GM23338 (cell line): ENCODE measurements at regions not wholly inside any gene's neighbourhood (a gene's known extent, or its start where the extent isn't known, plus 50 kb on each side); places are given as distances from the start of the nearest gene placed in this dataset.

Experiments
- ATAC-seq: fragments of 200-7000 bp; cut with Tn5 transposase; 3 replicates; pipeline ENCODE4 v1.9.1; 2020
- DNase-seq: peaks from one replicate; pipeline ENCODE4 v3.0.0-alpha.2; 2015; ENCODE audit warnings: low spot score
- H2AFZ ChIP-seq: fragments of 200-600 bp; sonication (generic); 2 replicates; pipeline ENCODE4 v1.8.0; 2016; ENCODE audit warnings: antibody characterized with exemption, mild to moderate bottlenecking, moderate library complexity
- H3F3A ChIP-seq: fragments of 200-600 bp; sonication (generic); replicated peaks from 2 replicates; pipeline ENCODE4 v1.8.0; 2017; ENCODE audit warnings: antibody characterized with exemption, mixed run types, low read depth
- H3K27ac ChIP-seq: fragments of 200-600 bp; sonication (generic); 2 replicates; pipeline ENCODE4 v1.6.1; 2016; ENCODE audit warnings: low read depth
- H3K27me3 ChIP-seq: fragments of 200-600 bp; sonication (generic); 2 replicates; pipeline ENCODE4 v1.8.0; 2016; ENCODE audit warnings: mild to moderate bottlenecking, mixed run types, moderate library complexity; ENCODE audit not compliant: insufficient read depth
- H3K36me3 ChIP-seq: fragments of 200-600 bp; sonication (generic); 2 replicates; pipeline ENCODE4 v1.8.0; 2016; ENCODE audit warnings: mild to moderate bottlenecking; ENCODE audit not compliant: insufficient read depth
- H3K4me1 ChIP-seq: fragments of 200-600 bp; sonication (generic); 2 replicates; pipeline ENCODE4 v1.8.0; 2016; ENCODE audit warnings: mild to moderate bottlenecking, moderate library complexity; ENCODE audit not compliant: insufficient read depth
- H3K4me2 ChIP-seq: fragments of 200-600 bp; sonication (generic); 2 replicates; pipeline ENCODE4 v1.7.1; 2017; ENCODE audit warnings: mixed run types
- H3K4me3 ChIP-seq: fragments of 200-600 bp; sonication (generic); 2 replicates; pipeline ENCODE4 v1.6.1; 2016; ENCODE audit warnings: mixed run types
- H3K79me2 ChIP-seq: fragments of 200-600 bp; sonication (generic); replicated peaks from 2 replicates; pipeline ENCODE4 v1.8.0; 2017; ENCODE audit warnings: mild to moderate bottlenecking; ENCODE audit not compliant: insufficient read depth
- H3K9me2 ChIP-seq: fragments of 200-600 bp; sonication (generic); 2 replicates; pipeline ENCODE4 v1.8.0; 2017; ENCODE audit not compliant: insufficient read depth
- H4K20me1 ChIP-seq: fragments of 200-600 bp; sonication (generic); replicated peaks from 2 replicates; pipeline ENCODE4 v1.8.0; 2017; ENCODE audit warnings: mild to moderate bottlenecking; ENCODE audit not compliant: insufficient read depth
- H3K27ac Mint-ChIP-seq: 2 replicates; pipeline ENCODE4 v1.8.0; 2020; ENCODE audit warnings: inconsistent platforms, mild to moderate bottlenecking, moderate library complexity, mixed read lengths
- H3K27me3 Mint-ChIP-seq: 3 replicates; pipeline ENCODE4 v1.8.0; 2022; ENCODE audit warnings: low read depth, mild to moderate bottlenecking, moderate library complexity, mixed read lengths, inconsistent platforms; ENCODE audit not compliant: insufficient read depth, poor library complexity
- H3K36me3 Mint-ChIP-seq: 3 replicates; pipeline ENCODE4 v1.8.0; 2021; ENCODE audit warnings: low read depth, mild to moderate bottlenecking, inconsistent platforms, moderate library complexity, mixed read lengths
- H3K4me1 Mint-ChIP-seq: 3 replicates; pipeline ENCODE4 v1.8.0; 2020; ENCODE audit warnings: mild to moderate bottlenecking, inconsistent platforms, mixed read lengths
- H3K4me3 Mint-ChIP-seq: 3 replicates; pipeline ENCODE4 v1.8.0; 2021; ENCODE audit warnings: moderate library complexity, mild to moderate bottlenecking, inconsistent platforms, mixed read lengths
- H3K9me3 Mint-ChIP-seq: 3 replicates; pipeline ENCODE4 v1.8.0; 2020; ENCODE audit warnings: moderate library complexity, mild to moderate bottlenecking, inconsistent platforms, mixed read lengths
- CTCF ChIP-seq, 2 experiments: fragments of 200-600 bp in 1 of 2; sonication (generic) in 1 of 2; conservative IDR thresholded peaks; 2 replicates each; pipeline versions ENCODE4 v1.5.1 to v1.6.1; 2016 to 2017; ENCODE audit warnings: antibody characterized with exemption in 2 of 2, low read depth in 2 of 2, mild to moderate bottlenecking in 2 of 2, moderate library complexity in 1 of 2
- EZH2 ChIP-seq: fragments of 200-600 bp; sonication (generic); IDR thresholded peaks from one replicate; pipeline ENCODE4 v1.8.0; 2017; ENCODE audit warnings: antibody characterized with exemption, mild to moderate bottlenecking, low read depth; ENCODE audit not compliant: unreplicated experiment
- EZH2phosphoT487 ChIP-seq: fragments of 200-600 bp; sonication (generic); IDR thresholded peaks from one replicate; pipeline ENCODE4 v1.8.1; 2018; ENCODE audit warnings: antibody characterized with exemption; ENCODE audit not compliant: unreplicated experiment
- JUNB ChIP-seq: IDR thresholded peaks from one replicate; pipeline ENCODE4 v1.6.1; 2016; ENCODE audit warnings: antibody characterized with exemption; ENCODE audit not compliant: unreplicated experiment
- NANOG ChIP-seq: IDR thresholded peaks from 2 replicates; pipeline ENCODE4 v1.6.1; 2016; ENCODE audit warnings: antibody characterized with exemption, borderline replicate concordance
- POLR2AphosphoS5 ChIP-seq: IDR thresholded peaks from 2 replicates; pipeline ENCODE4 v1.6.1; 2016; ENCODE audit warnings: antibody characterized with exemption, low read depth
- STAT1 ChIP-seq: IDR thresholded peaks from one replicate; pipeline ENCODE4 v1.6.1; 2016; ENCODE audit warnings: antibody characterized with exemption; ENCODE audit not compliant: unreplicated experiment
- ZNF114 ChIP-seq: fragments of 250-450 bp; sonication (Bioruptor Pico); IDR thresholded peaks from 2 replicates; pipeline ENCODE4 v1.5.0; 2020; ENCODE audit warnings: mild to moderate bottlenecking, moderate library complexity
- ZNF331 ChIP-seq: fragments of 250-450 bp; sonication (Bioruptor Pico); IDR thresholded peaks from 2 replicates; pipeline ENCODE4 v1.5.0; 2020; ENCODE audit warnings: low read depth, mild to moderate bottlenecking, moderate library complexity
- ZNF462 ChIP-seq: fragments of 250-450 bp; sonication (Bioruptor Pico); IDR thresholded peaks from 2 replicates; pipeline ENCODE4 v1.5.0; 2020; ENCODE audit warnings: mild to moderate bottlenecking, moderate library complexity

DNA sequence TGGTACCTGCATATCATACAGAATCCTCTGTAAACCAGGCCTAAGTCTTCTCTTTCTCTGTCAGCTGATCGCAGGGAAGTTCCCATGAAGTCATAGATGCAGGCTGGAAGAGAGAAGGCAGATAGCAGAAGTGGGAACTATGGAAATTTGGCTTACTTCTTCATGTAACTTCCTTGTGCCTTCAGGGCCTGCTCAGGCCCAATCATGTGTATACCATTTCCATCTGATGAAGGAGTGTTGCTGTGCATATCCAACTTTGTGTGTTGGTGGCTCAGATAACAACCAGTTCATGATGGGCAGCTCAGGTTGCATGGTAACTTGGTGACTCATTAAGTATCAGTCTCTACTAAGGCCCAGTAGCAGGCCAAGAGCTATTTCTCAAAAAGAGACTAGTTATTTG is 53.1 kb upstream of the CEP295 start:
- H3K9me2 ChIP-seq: no peaks in the 10 kb centered on the region
- H3K27ac ChIP-seq: no peak overlapping the region

DNA sequence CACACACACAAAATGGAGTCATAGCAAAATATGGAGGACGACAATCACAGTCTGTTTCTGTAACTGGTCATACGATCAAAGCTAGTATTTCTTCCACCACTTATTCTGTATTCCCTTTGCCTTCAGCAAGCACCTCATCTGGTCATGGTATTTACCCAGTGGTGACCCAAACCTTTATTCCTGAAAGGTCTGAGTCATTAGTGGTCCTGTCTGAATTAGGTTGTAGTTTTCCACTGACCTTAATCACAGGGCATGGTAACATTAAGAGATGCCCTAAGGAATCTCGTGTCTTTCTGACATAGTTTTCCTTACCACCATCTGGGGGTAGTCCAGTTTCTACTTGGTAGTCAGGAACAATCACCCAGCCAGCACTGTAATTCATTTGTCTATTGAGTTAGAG is 54.8 kb upstream of the CEP295 start:
- Mint-ChIP-seq H3K4me3 (no peak overlapping the region), H3K9me3 (no peaks in the 10 kb centered on the region), H3K36me3 (no peaks in the 10 kb centered on the region), H3K4me1 (peaks cover 20% of the 10 kb centered on the region), H3K27me3 (no peaks in the 10 kb centered on the region), H3K27ac (no peak overlapping the region)
- no peaks in the 10 kb centered on the region for H3K9me2 ChIP-seq
- no peak overlapping the region for H2AFZ ChIP-seq
- no peaks in the 10 kb centered on the region for H3K36me3 ChIP-seq
- no peak overlapping the region for H3K27ac ChIP-seq
- DNase-seq (no peak), ATAC-seq (no peak)
- no peaks in the 10 kb centered on the region for H3K79me2 ChIP-seq
- H4K20me1 ChIP-seq: no peaks in the 10 kb centered on the region
- no peak overlapping the region for H3K4me3 ChIP-seq
- H3F3A ChIP-seq: 0 out of 2 replicates have a peak, but pooled peaks cover 5% of the 10 kb centered on the region
- H3K27me3 ChIP-seq: no peaks in the 10 kb centered on the region
- H3K4me2 ChIP-seq: no peak overlapping the region
- H3K4me1 ChIP-seq: peaks cover 24% of the 10 kb centered on the region
- TF ChIP-seq STAT1 (no peak), POLR2AphosphoS5 (no peak), ZNF114 (no peak), EZH2phosphoT487 (no peak), ZNF331 (CRISPR knock-in tag) (no peak), ZNF462 (CRISPR knock-in tag) (no peak), EZH2 (no peak), JUNB (no peak), CTCF (conservative IDR thresholded peaks at IDR 0.05; ENCODE audit: low read depth in 2 of 2) (no peak)

More for the DNA sequence above, 53.1 kb upstream of the CEP295 start:
- no peaks in the 10 kb centered on the region for H3K27me3 Mint-ChIP-seq
- H3K27ac Mint-ChIP-seq: no peak overlapping the region
- TF ChIP-seq JUNB (no peak), CTCF (conservative IDR thresholded peaks at IDR 0.05; ENCODE audit: low read depth in 2 of 2) (no peak), NANOG (no peak), ZNF331 (CRISPR knock-in tag) (no peak)
- Histone ChIP-seq H3K4me2 (no peak overlapping the region), H3K4me3 (no peak overlapping the region), H2AFZ (no peak overlapping the region), H3K79me2 (no peaks in the 10 kb centered on the region), H3K36me3 (no peaks in the 10 kb centered on the region), H4K20me1 (no peaks in the 10 kb centered on the region), H3F3A (0 out of 2 replicates have a peak, but pooled peaks cover 5% of the 10 kb centered on the region), H3K4me1 (peaks cover 24% of the 10 kb centered on the region), H3K27me3 (no peaks in the 10 kb centered on the region)
- no peaks in the 10 kb centered on the region for H3K9me3 Mint-ChIP-seq
- H3K4me1 Mint-ChIP-seq: peaks cover 19% of the 10 kb centered on the region
- no peak for ATAC-seq
- no peak overlapping the region for H3K4me3 Mint-ChIP-seq
- DNase-seq: no peak
- H3K36me3 Mint-ChIP-seq: no peaks in the 10 kb centered on the region
